Testis (tissue), 2 donors: ENCODE measurements at regions not wholly inside any gene's neighbourhood (a gene's known extent, or its start where the extent isn't known, plus 50 kb on each side); places are given as distances from the start of the nearest gene placed in this dataset.

Experiments used
- CTCF ChIP-seq, 3 experiments: fragments of 450-650 bp in 2 of 3; fragments of 200-600 bp in 1 of 3; sonication (generic) in 1 of 3; IDR thresholded peaks; one replicate each; pipeline ENCODE4 v1.5.1; 2016 to 2019; ENCODE audit warnings: antibody characterized with exemption in 3 of 3, mild to moderate bottlenecking in 2 of 3, moderate library complexity in 1 of 3
- POLR2A ChIP-seq: fragments of 450-650 bp; IDR thresholded peaks from one replicate; pipeline ENCODE4 v1.6.1; 2017; ENCODE audit warnings: antibody characterized with exemption, mild to moderate bottlenecking, moderate library complexity

- TF ChIP-seq CTCF (IDR thresholded peaks at IDR 0.05) (no peak), POLR2A (no peak)
Observed at GRCh38 chr13:71149046-71149445, 718.0 kb downstream of the DACH1 start.
